ENCODE measurements at regions not wholly inside any gene's neighbourhood (a gene's known extent, or its start where the extent isn't known, plus 50 kb on each side); places are given as distances from the start of the nearest gene placed in this dataset.

DNA sequence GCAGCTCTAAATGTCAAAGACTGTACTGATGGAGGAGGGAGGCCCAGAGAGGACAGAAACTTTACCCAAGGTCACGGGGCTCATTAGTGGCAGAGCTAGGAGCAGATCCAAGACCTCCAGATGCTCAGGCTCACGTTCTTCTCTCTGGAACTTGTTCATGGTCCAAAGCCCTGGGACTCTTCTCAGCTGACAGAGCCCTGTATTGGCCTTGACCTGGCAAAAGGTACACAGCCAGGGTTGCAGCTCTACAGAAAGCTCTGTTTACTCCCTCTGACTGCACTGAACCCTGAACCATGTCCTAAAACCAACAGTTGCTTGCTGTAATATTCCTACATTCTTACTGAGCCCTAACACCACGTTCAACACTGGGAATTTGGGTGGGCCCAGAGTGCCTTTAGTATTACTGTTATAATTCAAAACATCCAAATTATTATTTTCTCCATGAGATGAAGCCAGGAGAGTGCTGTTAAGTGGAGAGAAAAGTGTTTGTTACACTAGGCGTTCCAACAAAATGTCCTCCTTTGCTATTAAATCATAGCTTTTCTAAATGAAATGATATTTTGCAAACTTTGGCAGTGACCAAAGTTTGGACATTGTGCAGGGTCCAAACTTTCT, 602.4 kb upstream of the CLINT1 start (continued):
- TF ChIP-seq, protein P1, sequence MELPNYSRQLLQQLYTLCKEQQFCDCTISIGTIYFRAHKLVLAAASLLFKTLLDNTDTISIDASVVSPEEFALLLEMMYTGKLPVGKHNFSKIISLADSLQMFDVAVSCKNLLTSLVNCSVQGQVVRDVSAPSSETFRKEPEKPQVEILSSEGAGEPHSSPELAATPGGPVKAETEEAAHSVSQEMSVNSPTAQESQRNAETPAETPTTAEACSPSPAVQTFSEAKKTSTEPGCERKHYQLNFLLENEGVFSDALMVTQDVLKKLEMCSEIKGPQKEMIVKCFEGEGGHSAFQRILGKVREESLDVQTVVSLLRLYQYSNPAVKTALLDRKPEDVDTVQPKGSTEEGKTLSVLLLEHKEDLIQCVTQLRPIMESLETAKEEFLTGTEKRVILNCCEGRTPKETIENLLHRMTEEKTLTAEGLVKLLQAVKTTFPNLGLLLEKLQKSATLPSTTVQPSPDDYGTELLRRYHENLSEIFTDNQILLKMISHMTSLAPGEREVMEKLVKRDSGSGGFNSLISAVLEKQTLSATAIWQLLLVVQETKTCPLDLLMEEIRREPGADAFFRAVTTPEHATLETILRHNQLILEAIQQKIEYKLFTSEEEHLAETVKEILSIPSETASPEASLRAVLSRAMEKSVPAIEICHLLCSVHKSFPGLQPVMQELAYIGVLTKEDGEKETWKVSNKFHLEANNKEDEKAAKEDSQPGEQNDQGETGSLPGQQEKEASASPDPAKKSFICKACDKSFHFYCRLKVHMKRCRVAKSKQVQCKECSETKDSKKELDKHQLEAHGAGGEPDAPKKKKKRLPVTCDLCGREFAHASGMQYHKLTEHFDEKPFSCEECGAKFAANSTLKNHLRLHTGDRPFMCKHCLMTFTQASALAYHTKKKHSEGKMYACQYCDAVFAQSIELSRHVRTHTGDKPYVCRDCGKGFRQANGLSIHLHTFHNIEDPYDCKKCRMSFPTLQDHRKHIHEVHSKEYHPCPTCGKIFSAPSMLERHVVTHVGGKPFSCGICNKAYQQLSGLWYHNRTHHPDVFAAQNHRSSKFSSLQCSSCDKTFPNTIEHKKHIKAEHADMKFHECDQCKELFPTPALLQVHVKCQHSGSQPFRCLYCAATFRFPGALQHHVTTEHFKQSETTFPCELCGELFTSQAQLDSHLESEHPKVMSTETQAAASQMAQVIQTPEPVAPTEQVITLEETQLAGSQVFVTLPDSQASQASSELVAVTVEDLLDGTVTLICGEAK (IDR thresholded peaks at IDR 0.05): no peak
- TF ChIP-seq, protein P1 (CRISPR knock-in tag; IDR thresholded peaks at IDR 0.05): peak; percentile 82
- no peak for TF ChIP-seq ATF7-NPFF (CRISPR knock-in tag; IDR thresholded peaks at IDR 0.05; ENCODE audit: low read depth)
- TF ChIP-seq ZNF619 (CRISPR knock-in tag; IDR thresholded peaks at IDR 0.05): peak; percentile 62; the same call in 1 of the 2 replicates
- 0 out of 2 replicates have a peak, but pooled peaks have one; percentile 75 for TF ChIP-seq SMAD3 (CRISPR knock-in tag; IDR thresholded peaks at IDR 0.05)
- TF ChIP-seq, protein P2, sequence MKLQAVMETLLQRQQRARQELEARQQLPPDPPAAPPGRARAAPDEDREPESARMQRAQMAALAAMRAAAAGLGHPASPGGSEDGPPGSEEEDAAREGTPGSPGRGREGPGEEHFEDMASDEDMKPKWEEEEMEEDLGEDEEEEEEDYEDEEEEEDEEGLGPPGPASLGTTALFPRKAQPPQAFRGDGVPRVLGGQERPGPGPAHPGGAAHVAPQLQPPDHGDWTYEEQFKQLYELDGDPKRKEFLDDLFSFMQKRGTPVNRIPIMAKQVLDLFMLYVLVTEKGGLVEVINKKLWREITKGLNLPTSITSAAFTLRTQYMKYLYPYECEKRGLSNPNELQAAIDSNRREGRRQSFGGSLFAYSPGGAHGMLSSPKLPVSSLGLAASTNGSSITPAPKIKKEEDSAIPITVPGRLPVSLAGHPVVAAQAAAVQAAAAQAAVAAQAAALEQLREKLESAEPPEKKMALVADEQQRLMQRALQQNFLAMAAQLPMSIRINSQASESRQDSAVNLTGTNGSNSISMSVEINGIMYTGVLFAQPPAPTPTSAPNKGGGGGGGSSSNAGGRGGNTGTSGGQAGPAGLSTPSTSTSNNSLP (IDR thresholded peaks at IDR 0.05; ENCODE audit: low read depth, low read length): peak; percentile 44; the same call in 1 of the 2 replicates
- TF ChIP-seq, protein P3, sequence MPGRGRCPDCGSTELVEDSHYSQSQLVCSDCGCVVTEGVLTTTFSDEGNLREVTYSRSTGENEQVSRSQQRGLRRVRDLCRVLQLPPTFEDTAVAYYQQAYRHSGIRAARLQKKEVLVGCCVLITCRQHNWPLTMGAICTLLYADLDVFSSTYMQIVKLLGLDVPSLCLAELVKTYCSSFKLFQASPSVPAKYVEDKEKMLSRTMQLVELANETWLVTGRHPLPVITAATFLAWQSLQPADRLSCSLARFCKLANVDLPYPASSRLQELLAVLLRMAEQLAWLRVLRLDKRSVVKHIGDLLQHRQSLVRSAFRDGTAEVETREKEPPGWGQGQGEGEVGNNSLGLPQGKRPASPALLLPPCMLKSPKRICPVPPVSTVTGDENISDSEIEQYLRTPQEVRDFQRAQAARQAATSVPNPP (CRISPR knock-in tag; IDR thresholded peaks at IDR 0.05): peak; percentile 82; the same call in 1 of the 2 replicates
- TF ChIP-seq SETDB1 (CRISPR knock-in tag; IDR thresholded peaks at IDR 0.05; ENCODE audit: borderline replicate concordance): peak; percentile 40; the same call in 1 of the 2 replicates
- TF ChIP-seq ZNF510 (CRISPR knock-in tag; IDR thresholded peaks at IDR 0.05; ENCODE audit: low read depth): no peak
- TF ChIP-seq SOX13 (IDR thresholded peaks at IDR 0.05): no peak
- TF ChIP-seq SOX13 (CRISPR knock-in tag; conservative IDR thresholded peaks at IDR 0.05 in 1 of 2, IDR thresholded peaks at IDR 0.05 in 1 of 2): peak in 1 of 2 experiments; percentile 87; a peak in 2 of 4 replicates
- TF ChIP-seq CCAR2 (optimal IDR thresholded peaks at IDR 0.05; ENCODE audit: low read depth, low read length): no peak
- TF ChIP-seq TCF7 (IDR thresholded peaks at IDR 0.05; ENCODE audit: low read depth): peak; percentile 50; the same call in 1 of the 2 replicates
- peak; percentile 81 for TF ChIP-seq ASH2L (IDR thresholded peaks at IDR 0.05; ENCODE audit: insufficient read length, low read depth, low read length)
- TF ChIP-seq KLF16 (CRISPR knock-in tag; IDR thresholded peaks at IDR 0.05): peak in 1 of 2 experiments; percentile 83; a peak in 2 of 4 replicates
- TF ChIP-seq ZFP36 (IDR thresholded peaks at IDR 0.05; ENCODE audit: borderline replicate concordance, low read depth, low read length, partially characterized antibody): no peak
- peak; percentile 50; the same call in 1 of the 2 replicates for TF ChIP-seq LCORL (IDR thresholded peaks at IDR 0.05)
- TF ChIP-seq LCORL (CRISPR knock-in tag; IDR thresholded peaks at IDR 0.05): peak; percentile 93
- TF ChIP-seq KDM1A (CRISPR knock-in tag; IDR thresholded peaks at IDR 0.05): peak; percentile 84; the same call in 1 of the 2 replicates
